ENCODE measurements at regions not wholly inside any gene's neighbourhood (a gene's known extent, or its start where the extent isn't known, plus 50 kb on each side); places are given as distances from the start of the nearest gene placed in this dataset.
"Not testable (repeated sequence)": the region's sequence is repeated elsewhere in the genome, so short reads cannot be mapped to it uniquely, and the experiment has no call there.

GRCh38 chr13:68905186-68905585 is 1202.4 kb upstream of the ATXN8OS start:
- Histone ChIP-seq H3K27me3 (no peaks in the 10 kb centered on the region), H3K9me3 (peaks cover 6% of the 10 kb centered on the region), H3K27ac (no peak overlapping the region), H3K36me3 (no peaks in the 10 kb centered on the region), H3K4me3 (no peak overlapping the region), H3K4me1 (no peaks in the 10 kb centered on the region)
- TF ChIP-seq, protein P1, sequence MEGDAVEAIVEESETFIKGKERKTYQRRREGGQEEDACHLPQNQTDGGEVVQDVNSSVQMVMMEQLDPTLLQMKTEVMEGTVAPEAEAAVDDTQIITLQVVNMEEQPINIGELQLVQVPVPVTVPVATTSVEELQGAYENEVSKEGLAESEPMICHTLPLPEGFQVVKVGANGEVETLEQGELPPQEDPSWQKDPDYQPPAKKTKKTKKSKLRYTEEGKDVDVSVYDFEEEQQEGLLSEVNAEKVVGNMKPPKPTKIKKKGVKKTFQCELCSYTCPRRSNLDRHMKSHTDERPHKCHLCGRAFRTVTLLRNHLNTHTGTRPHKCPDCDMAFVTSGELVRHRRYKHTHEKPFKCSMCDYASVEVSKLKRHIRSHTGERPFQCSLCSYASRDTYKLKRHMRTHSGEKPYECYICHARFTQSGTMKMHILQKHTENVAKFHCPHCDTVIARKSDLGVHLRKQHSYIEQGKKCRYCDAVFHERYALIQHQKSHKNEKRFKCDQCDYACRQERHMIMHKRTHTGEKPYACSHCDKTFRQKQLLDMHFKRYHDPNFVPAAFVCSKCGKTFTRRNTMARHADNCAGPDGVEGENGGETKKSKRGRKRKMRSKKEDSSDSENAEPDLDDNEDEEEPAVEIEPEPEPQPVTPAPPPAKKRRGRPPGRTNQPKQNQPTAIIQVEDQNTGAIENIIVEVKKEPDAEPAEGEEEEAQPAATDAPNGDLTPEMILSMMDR (IDR thresholded peaks at IDR 0.05), result no peak
- no peak for ATAC-seq
- DNase-seq, result no peak
- intact Hi-C loops (cut with DNase I), result no loop called here

GRCh38 chr13:68897331-68897928 is 1210.2 kb upstream of the ATXN8OS start:
- TF ChIP-seq, protein P1 (IDR thresholded peaks at IDR 0.05), result no peak

GRCh38 chr13:68895696-68896095 is 1211.9 kb upstream of the ATXN8OS start:
- H3K9me3 ChIP-seq, result no peaks in the 10 kb centered on the region
- ATAC-seq (no peak), DNase-seq (no peak)
- H3K27me3 ChIP-seq, result no peaks in the 10 kb centered on the region
- H3K4me3 ChIP-seq, result no peak overlapping the region
- H3K27ac ChIP-seq, result no peak overlapping the region
- intact Hi-C loops (cut with DNase I), result no loop called here
- TF ChIP-seq, protein P1 (IDR thresholded peaks at IDR 0.05), result no peak
- H3K4me1 ChIP-seq, result no peaks in the 10 kb centered on the region
- no peaks in the 10 kb centered on the region for H3K36me3 ChIP-seq

More at GRCh38 chr13:68897331-68897928, 1210.2 kb upstream of the ATXN8OS start:
- ATAC-seq (no peak), DNase-seq (no peak)
- Histone ChIP-seq H3K4me3 (no peak overlapping the region), H3K27me3 (no peaks in the 10 kb centered on the region), H3K9me3 (no peaks in the 10 kb centered on the region), H3K4me1 (no peaks in the 10 kb centered on the region), H3K27ac (no peak overlapping the region), H3K36me3 (no peaks in the 10 kb centered on the region)
- intact Hi-C loops (cut with DNase I), result no loop called here

DNA sequence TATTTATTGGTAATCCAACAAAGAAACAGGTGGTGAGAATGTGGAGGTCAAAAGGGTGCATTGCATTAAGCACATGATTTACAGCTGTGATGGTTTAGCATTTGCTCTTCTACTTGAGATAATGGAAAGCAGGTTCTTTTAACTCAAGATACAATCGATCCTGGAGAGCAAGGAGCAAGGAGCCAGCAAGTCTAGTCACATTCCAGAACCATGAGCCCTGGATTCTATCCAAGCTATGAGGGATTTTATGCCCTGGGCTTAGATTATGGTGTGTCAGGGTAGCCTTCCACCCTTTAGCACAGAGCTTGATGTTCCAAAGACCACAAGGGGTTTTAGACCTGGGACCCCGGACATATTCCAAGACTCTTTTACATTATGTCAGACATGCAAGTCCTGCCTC is 1213.9 kb upstream of the ATXN8OS start:
- H3K36me3 ChIP-seq; H3K27ac ChIP-seq; DNase-seq; H3K9me3 ChIP-seq; H3K27me3 ChIP-seq; intact Hi-C loops (cut with DNase I); H3K4me3 ChIP-seq; H3K4me1 ChIP-seq; ATAC-seq: not testable (repeated sequence)

DNA sequence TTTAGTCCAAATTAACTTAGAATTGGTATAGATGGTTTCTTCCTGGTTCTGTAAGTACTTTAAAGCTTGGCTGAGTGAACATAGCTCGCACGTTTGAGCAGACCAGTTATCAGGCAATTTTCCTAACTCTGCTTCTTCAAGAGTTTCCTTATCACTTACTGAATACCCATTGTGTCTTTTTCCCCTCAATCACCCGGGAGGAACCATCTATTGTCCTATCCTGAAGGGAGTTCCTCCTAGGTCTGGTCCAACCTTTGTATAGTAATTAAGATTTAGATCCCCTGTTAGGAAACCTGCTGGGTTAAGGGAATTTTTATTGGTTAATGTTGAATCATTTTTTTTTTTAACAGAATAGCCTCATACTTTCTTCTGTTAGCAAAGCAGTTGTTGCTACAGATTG is 1215.0 kb upstream of the ATXN8OS start:
- H3K27ac ChIP-seq; H3K27me3 ChIP-seq; DNase-seq; H3K4me3 ChIP-seq; H3K4me1 ChIP-seq; H3K9me3 ChIP-seq; H3K36me3 ChIP-seq; intact Hi-C loops (cut with DNase I); ATAC-seq: not testable (repeated sequence)

DNA sequence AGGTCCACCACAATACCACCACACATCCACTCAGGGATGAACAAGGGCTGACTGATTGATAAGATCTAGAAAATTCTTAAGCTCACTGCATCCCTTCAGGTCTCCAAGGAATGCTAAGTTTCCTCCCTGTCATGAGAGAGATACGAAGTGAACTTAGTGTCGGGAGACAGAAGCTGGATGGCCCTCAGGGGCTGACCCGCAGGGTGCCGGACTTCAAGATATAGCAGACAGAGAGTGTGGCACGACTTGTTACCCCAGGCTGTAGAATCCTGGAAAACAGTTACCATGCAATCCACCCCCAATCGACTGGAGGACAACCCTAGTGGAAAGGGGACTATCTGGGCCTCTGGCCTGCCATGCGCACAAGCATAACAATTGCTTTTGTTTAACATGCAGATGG is 1217.5 kb upstream of the ATXN8OS start:
- ATAC-seq; H3K9me3 ChIP-seq; H3K27me3 ChIP-seq; DNase-seq; H3K36me3 ChIP-seq; intact Hi-C loops (cut with DNase I); H3K4me3 ChIP-seq; H3K4me1 ChIP-seq; H3K27ac ChIP-seq: not testable (repeated sequence)

- H3K36me3 ChIP-seq, result no peaks in the 10 kb centered on the region
- H3K4me1 ChIP-seq, result no peaks in the 10 kb centered on the region
- TF ChIP-seq, protein P1 (IDR thresholded peaks at IDR 0.05), result no peak
- intact Hi-C loops (cut with DNase I), result no loop called here
- H3K27ac ChIP-seq, result no peak overlapping the region
- H3K9me3 ChIP-seq, result no peaks in the 10 kb centered on the region
- ATAC-seq (no peak), DNase-seq (no peak)
- no peak overlapping the region for H3K4me3 ChIP-seq
- H3K27me3 ChIP-seq, result no peaks in the 10 kb centered on the region
Observed at GRCh38 chr13:68888832-68889231, 1218.8 kb upstream of the ATXN8OS start.
